Small intestine (tissue), 7 donors: ENCODE measurements at regions not wholly inside any gene's neighbourhood (a gene's known extent, or its start where the extent isn't known, plus 50 kb on each side); places are given as distances from the start of the nearest gene placed in this dataset.

ENCODE experiments used
- DNase-seq, 2 donors: peaks; one replicate each; pipeline versions ENCODE4 v3.0.0 to v3.0.0-alpha.2; 2013
- FAIRE-seq: peaks from 2 replicates; lab custom pipeline; 2012; peaks lifted over from hg19 to GRCh38; lab: Jason Lieb, UNC
- H3K27ac ChIP-seq, 3 donors: one replicate each; pipeline ENCODE4 v1.5.1; 2013; ENCODE audit warnings: low read length in 2 of 3, mild to moderate bottlenecking in 2 of 3, control low read depth in 1 of 3, inconsistent platforms in 1 of 3, low read depth in 1 of 3, moderate library complexity in 1 of 3
- H3K27me3 ChIP-seq, 3 donors: one replicate each; pipeline ENCODE4 v1.6.1; 2013; ENCODE audit warnings: low read length in 3 of 3, inconsistent platforms in 1 of 3; ENCODE audit not compliant: control insufficient read depth in 3 of 3, insufficient read depth in 3 of 3
- H3K36me3 ChIP-seq, 3 donors: one replicate each; pipeline ENCODE4 v1.6.1; 2013; ENCODE audit warnings: low read length in 3 of 3, inconsistent platforms in 1 of 3, low read depth in 1 of 3, mild to moderate bottlenecking in 1 of 3, moderate library complexity in 1 of 3; ENCODE audit not compliant: control insufficient read depth in 3 of 3, insufficient read depth in 2 of 3
- H3K4me1 ChIP-seq, 3 donors: one replicate each; pipeline ENCODE4 v1.6.1; 2013; ENCODE audit warnings: low read length in 2 of 3, inconsistent platforms in 1 of 3, low read depth in 1 of 3, mild to moderate bottlenecking in 1 of 3, moderate library complexity in 1 of 3; ENCODE audit not compliant: control insufficient read depth in 3 of 3, insufficient read depth in 2 of 3
- H3K4me3 ChIP-seq, 3 donors: one replicate each; pipeline ENCODE4 v1.5.1; 2013; ENCODE audit warnings: low read length in 3 of 3, control low read depth in 1 of 3, inconsistent platforms in 1 of 3, low read depth in 1 of 3, mild to moderate bottlenecking in 1 of 3, moderate library complexity in 1 of 3
- H3K9me3 ChIP-seq, 2 donors: one replicate each; pipeline ENCODE4 v1.6.1; 2013; ENCODE audit warnings: low read depth in 1 of 2, low read length in 1 of 2; ENCODE audit not compliant: control insufficient read depth in 2 of 2, insufficient read depth in 1 of 2
- WGBS, 3 donors: extraction: QIAGEN DNeasy Blood & Tissue Kit; methylation state at CpG; one replicate each; pipeline ENCODE4 v1.1.7; 2013; 5-methylcytosine and 5-hydroxymethylcytosine counted together
- donor health status: healthy with polysubstance abuse.
- donor health status: control.
- donor health status: control.
- donor health status: Bipolar disorder and iron deficiency.
- donor health status: healthy.

DNA sequence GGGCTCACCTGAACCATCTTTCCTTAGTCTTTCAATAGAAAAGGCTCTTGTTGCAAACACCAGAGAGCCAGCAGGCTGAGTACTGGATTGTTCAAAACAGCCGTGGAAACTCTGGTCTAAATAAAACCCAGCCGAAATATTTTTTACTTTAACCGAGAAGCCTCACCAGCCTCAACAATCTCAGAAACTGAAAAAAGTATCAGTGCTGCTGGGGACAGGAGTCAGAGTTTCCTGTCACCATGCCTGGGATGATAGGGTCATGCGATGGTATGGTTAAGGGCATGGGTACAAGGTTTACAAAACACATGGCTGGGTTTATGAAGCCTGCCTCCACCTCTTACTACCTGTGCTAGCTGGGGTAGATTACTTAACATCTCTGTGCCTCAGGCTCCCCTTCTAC lies 55.3 kb upstream of the FZD7 start:
- no peaks in the 10 kb centered on the region for H3K36me3 ChIP-seq
- 79 to 83% (median 82%) methylated on average over 4 of the region's 4 CpGs for WGBS, 3 donors
- H3K27ac ChIP-seq: no peak overlapping the region
- H3K9me3 ChIP-seq: no peaks in the 10 kb centered on the region
- FAIRE-seq: no peak
- no peak overlapping the region for H3K4me3 ChIP-seq
- DNase-seq: no peak
- no peaks in the 10 kb centered on the region for H3K27me3 ChIP-seq
- H3K4me1 ChIP-seq: peaks cover 0 to 17% (median 3%) of the 10 kb centered on the region in 3 donors

DNA sequence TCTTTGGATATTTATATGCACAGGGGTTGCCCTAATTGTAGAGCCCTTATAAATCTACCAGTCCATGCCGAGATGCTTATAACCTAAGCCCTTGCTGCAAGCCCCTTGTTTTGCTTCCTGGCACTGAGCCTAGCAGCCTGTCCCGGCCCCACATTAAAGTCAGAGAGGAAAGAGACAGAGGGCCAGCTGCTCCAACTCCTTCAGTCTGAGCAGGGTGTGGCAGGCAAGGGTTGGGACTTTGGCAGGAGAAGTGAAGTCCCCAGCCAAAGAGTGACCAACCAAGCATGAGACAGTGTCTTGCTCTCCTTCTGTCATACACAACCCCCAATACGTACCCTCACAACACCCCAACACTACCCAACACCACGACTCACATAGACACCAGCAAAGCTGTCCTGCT lies 54.7 kb upstream of the FZD7 start:
- peaks cover 0 to 17% (median 3%) of the 10 kb centered on the region in 3 donors for H3K4me1 ChIP-seq
- no peaks in the 10 kb centered on the region for H3K36me3 ChIP-seq
- no peak overlapping the region for H3K27ac ChIP-seq
- DNase-seq (peak in 1 of 2 donors; percentile 21), FAIRE-seq (no peak)
- no peaks in the 10 kb centered on the region for H3K9me3 ChIP-seq
- H3K27me3 ChIP-seq: no peaks in the 10 kb centered on the region
- no peak overlapping the region for H3K4me3 ChIP-seq
- 25 to 49% (median 41%) methylated on average over 4 of the region's 4 CpGs for WGBS, 3 donors

DNA sequence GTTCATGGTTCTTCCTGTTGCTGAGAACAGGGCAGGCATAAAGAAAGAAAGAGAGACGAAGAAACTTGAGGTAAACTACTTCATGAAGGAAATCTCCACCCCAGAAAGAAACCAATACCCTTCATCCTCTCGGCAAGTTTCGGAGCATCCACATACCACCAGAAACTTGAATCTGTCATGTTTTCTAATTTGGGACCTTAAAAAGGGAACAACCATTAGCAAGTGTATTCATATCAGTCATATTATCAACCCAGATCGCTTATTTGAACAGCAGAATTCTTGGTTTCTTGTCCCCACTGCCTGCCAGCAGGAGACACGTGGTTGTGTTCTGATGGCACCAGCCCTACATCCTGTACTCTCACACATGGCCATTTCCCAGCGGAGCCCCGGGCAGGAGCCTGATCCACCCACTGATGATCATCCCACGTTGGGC lies 53.2 kb upstream of the FZD7 start:
- Histone ChIP-seq H3K4me1 (peaks cover 0 to 11% (median under 1%) of the 10 kb centered on the region in 3 donors), H3K27ac (no peak overlapping the region), H3K4me3 (no peak overlapping the region), H3K36me3 (no peaks in the 10 kb centered on the region), H3K9me3 (no peaks in the 10 kb centered on the region), H3K27me3 (no peaks in the 10 kb centered on the region)
- DNase-seq: no peak
- no peak for FAIRE-seq
- 77 to 91% (median 86%) methylated on average over 8 of the region's 8 CpGs for WGBS, 3 donors

DNA sequence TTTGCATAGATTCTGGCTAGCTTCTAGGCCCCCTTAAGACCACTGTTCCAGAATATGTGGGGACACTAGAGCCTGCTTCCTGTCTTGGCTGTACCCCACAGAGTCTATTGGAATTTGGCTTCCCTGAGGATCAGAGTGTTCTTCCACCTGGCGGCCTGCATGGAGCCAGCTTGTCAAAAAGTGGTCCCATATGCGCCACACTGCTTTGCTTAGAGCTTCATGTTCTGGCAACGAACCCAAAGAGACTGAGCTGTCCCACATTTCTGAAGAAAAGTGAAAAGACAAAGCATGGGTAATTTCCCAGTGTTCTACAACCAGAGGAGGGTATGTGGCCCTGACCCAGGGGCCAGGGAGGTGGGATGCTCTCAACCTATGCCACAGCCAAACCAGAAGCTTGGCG lies 52.7 kb upstream of the FZD7 start:
- WGBS, 3 donors: 85 to 96% (median 92%) methylated on average over 4 of the region's 4 CpGs
- H3K4me3 ChIP-seq: no peak overlapping the region
- H3K36me3 ChIP-seq: no peaks in the 10 kb centered on the region
- no peak overlapping the region for H3K27ac ChIP-seq
- H3K27me3 ChIP-seq: no peaks in the 10 kb centered on the region
- H3K9me3 ChIP-seq: no peaks in the 10 kb centered on the region
- peaks cover 0 to 15% (median 2%) of the 10 kb centered on the region in 3 donors for H3K4me1 ChIP-seq
- FAIRE-seq (no peak), DNase-seq (no peak)

DNA sequence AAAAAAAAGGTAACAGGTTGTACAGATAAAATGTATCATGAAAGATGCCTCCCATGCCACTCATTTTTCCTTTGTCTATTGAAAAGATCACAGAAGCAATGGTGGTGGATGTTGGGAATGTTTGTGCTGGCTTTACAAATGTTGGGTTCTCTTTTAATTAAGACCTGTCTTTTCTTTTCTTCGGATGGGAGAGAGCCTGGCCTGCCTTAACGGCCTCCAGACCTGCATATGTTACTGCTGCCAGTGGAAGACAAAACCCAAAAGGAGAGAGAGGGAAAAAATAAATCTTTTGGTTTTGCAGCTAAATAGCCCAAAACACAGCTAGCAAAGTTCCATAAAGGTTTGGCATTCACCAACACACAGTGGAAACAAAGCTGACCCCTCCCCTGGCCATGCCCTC lies 50.5 kb upstream of the FZD7 start:
- no peaks in the 10 kb centered on the region for H3K36me3 ChIP-seq
- peaks cover 0 to 21% (median 2%) of the 10 kb centered on the region in 3 donors for H3K4me1 ChIP-seq
- H3K27me3 ChIP-seq: no peaks in the 10 kb centered on the region
- no peak overlapping the region for H3K27ac ChIP-seq
- H3K9me3 ChIP-seq: no peaks in the 10 kb centered on the region
- FAIRE-seq: no peak
- 79 to 95% (median 91%) methylated on average over 2 of the region's 2 CpGs for WGBS, 3 donors
- no peak for DNase-seq
- H3K4me3 ChIP-seq: no peak overlapping the region

DNA sequence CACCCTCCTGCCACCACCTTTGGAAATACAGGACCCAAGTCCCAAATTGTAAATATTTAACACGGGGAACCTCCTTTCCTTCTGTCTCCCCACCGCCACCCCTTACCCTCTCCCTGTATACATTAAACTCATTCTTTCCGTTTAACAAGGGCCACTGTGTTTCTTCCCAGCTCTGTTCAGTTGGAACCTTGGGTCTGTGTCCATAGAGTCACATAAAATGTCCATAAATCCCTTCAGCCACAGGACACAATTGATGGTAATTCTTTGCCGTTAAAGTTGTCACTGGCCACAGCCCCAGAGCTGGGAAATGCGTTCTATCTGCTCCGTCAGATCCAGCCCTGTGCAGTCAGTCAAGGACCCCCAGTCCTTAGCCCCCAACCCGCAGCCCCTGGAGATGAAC lies 49.9 kb upstream of the FZD7 start:
- Histone ChIP-seq H3K36me3 (no peaks in the 10 kb centered on the region), H3K27ac (no peak overlapping the region), H3K4me1 (peaks cover 0 to 21% (median 2%) of the 10 kb centered on the region in 3 donors), H3K27me3 (no peaks in the 10 kb centered on the region), H3K4me3 (no peak overlapping the region), H3K9me3 (no peaks in the 10 kb centered on the region)
- 84 to 94% (median 93%) methylated on average over 7 of the region's 7 CpGs for WGBS, 3 donors
- DNase-seq (no peak), FAIRE-seq (no peak)
